Loucy (cell line): ENCODE measurements at regions not wholly inside any gene's neighbourhood (a gene's known extent, or its start where the extent isn't known, plus 50 kb on each side); places are given as distances from the start of the nearest gene placed in this dataset.

Experiments used
- H2AFZ ChIP-seq: fragments of 200-600 bp; sonication (generic); 2 replicates; pipeline ENCODE4 v1.6.0; 2016; ENCODE audit warnings: antibody characterized with exemption, mild to moderate bottlenecking, low read length, moderate library complexity
- H3F3A ChIP-seq: fragments of 200-600 bp; 2 replicates; pipeline ENCODE4 v1.6.0; 2016; ENCODE audit warnings: antibody characterized with exemption, low read depth, mild to moderate bottlenecking
- H3K27me3 ChIP-seq: fragments of 200-600 bp; sonication (generic); 2 replicates; pipeline ENCODE4 v1.6.1; 2014; ENCODE audit warnings: low read length, mild to moderate bottlenecking; ENCODE audit not compliant: insufficient read depth, poor library complexity, severe bottlenecking
- H3K36me3 ChIP-seq: fragments of 200-600 bp; sonication (generic); 2 replicates; pipeline ENCODE4 v1.6.1; 2016; ENCODE audit warnings: low read length; ENCODE audit not compliant: insufficient read depth
- H3K4me1 ChIP-seq: fragments of 200-600 bp; sonication (generic); 2 replicates; pipeline ENCODE4 v1.5.1; 2014; ENCODE audit warnings: low read length, mild to moderate bottlenecking; ENCODE audit not compliant: insufficient read depth, poor library complexity, severe bottlenecking
- H3K4me2 ChIP-seq: fragments of 200-600 bp; sonication (generic); 2 replicates; pipeline ENCODE4 v1.6.0; 2014; ENCODE audit warnings: antibody characterized with exemption, low read length, low read depth, mild to moderate bottlenecking; ENCODE audit not compliant: poor library complexity, severe bottlenecking
- H3K4me3 ChIP-seq: fragments of 200-600 bp; sonication (generic); 2 replicates; pipeline ENCODE4 v1.5.1; 2014; ENCODE audit warnings: low read length, mild to moderate bottlenecking, mixed read lengths; ENCODE audit not compliant: poor library complexity, severe bottlenecking
- H3K79me2 ChIP-seq: fragments of 200-600 bp; sonication (generic); 2 replicates; pipeline ENCODE4 v1.6.1; 2014; ENCODE audit warnings: low read length; ENCODE audit not compliant: insufficient read depth
- H3K9ac ChIP-seq: fragments of 200-600 bp; sonication (generic); 2 replicates; pipeline ENCODE4 v1.6.0; 2014; ENCODE audit warnings: mild to moderate bottlenecking, low read depth, low read length, moderate library complexity; ENCODE audit not compliant: poor library complexity, severe bottlenecking
- H3K9me2 ChIP-seq: fragments of 200-600 bp; sonication (generic); replicated peaks from 2 replicates; pipeline ENCODE4 v1.6.1; 2016; ENCODE audit warnings: low read depth, low read length, mixed read lengths
- H3K9me3 ChIP-seq: fragments of 200-600 bp; sonication (generic); 2 replicates; pipeline ENCODE4 v1.6.1; 2014; ENCODE audit warnings: mild to moderate bottlenecking, antibody characterized with exemption, low read length, low read depth; ENCODE audit not compliant: insufficient read depth
- H4K20me1 ChIP-seq: fragments of 200-600 bp; sonication (generic); 2 replicates; pipeline ENCODE4 v1.6.0; 2014; ENCODE audit warnings: antibody characterized with exemption, low read length, mild to moderate bottlenecking; ENCODE audit not compliant: insufficient read depth, poor library complexity, severe bottlenecking
- EZH2phosphoT487 ChIP-seq: fragments of 200-600 bp; IDR thresholded peaks from 2 replicates; pipeline ENCODE4 v1.6.1; 2018; ENCODE audit warnings: antibody characterized with exemption, mild to moderate bottlenecking, moderate library complexity, borderline replicate concordance
- TF ChIP-seq, protein P1 (sequence below): fragments of 200-600 bp; sonication (generic); conservative IDR thresholded peaks from 2 replicates; pipeline ENCODE4 v1.5.1; 2014; ENCODE audit warnings: mild to moderate bottlenecking, antibody characterized with exemption, low read length

DNA sequence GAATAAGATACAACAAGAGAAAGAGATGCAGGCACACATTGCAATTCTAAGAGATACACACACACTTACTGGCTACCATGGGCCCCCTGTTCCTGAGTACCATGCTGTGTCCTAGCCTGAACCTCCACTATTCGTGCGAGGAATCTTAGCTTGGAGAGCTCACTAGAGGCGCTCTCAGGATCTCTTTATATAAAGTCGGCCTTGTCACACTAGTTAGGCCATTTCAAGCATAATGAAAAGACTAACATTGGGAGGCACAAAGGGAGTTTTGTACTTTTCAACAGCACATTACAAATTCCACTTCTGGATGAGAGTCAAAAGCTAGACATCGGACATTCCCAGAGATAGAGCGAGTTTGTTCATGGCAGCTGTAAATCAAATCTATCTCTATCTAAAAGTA lies 365.2 kb downstream of the DSEL start:
- Histone ChIP-seq H3F3A (no peaks in the 10 kb centered on the region), H3K9ac (no peak overlapping the region), H3K4me1 (no peaks in the 10 kb centered on the region), H3K9me2 (no peaks in the 10 kb centered on the region), H3K27me3 (no peaks in the 10 kb centered on the region), H3K9me3 (no peaks in the 10 kb centered on the region), H3K4me3 (no peak overlapping the region), H3K4me2 (no peak overlapping the region), H2AFZ (no peak overlapping the region), H4K20me1 (no peaks in the 10 kb centered on the region), H3K36me3 (no peaks in the 10 kb centered on the region), H3K79me2 (no peaks in the 10 kb centered on the region)
- TF ChIP-seq EZH2phosphoT487 = no peak
- TF ChIP-seq, protein P1, sequence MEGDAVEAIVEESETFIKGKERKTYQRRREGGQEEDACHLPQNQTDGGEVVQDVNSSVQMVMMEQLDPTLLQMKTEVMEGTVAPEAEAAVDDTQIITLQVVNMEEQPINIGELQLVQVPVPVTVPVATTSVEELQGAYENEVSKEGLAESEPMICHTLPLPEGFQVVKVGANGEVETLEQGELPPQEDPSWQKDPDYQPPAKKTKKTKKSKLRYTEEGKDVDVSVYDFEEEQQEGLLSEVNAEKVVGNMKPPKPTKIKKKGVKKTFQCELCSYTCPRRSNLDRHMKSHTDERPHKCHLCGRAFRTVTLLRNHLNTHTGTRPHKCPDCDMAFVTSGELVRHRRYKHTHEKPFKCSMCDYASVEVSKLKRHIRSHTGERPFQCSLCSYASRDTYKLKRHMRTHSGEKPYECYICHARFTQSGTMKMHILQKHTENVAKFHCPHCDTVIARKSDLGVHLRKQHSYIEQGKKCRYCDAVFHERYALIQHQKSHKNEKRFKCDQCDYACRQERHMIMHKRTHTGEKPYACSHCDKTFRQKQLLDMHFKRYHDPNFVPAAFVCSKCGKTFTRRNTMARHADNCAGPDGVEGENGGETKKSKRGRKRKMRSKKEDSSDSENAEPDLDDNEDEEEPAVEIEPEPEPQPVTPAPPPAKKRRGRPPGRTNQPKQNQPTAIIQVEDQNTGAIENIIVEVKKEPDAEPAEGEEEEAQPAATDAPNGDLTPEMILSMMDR = no peak

DNA sequence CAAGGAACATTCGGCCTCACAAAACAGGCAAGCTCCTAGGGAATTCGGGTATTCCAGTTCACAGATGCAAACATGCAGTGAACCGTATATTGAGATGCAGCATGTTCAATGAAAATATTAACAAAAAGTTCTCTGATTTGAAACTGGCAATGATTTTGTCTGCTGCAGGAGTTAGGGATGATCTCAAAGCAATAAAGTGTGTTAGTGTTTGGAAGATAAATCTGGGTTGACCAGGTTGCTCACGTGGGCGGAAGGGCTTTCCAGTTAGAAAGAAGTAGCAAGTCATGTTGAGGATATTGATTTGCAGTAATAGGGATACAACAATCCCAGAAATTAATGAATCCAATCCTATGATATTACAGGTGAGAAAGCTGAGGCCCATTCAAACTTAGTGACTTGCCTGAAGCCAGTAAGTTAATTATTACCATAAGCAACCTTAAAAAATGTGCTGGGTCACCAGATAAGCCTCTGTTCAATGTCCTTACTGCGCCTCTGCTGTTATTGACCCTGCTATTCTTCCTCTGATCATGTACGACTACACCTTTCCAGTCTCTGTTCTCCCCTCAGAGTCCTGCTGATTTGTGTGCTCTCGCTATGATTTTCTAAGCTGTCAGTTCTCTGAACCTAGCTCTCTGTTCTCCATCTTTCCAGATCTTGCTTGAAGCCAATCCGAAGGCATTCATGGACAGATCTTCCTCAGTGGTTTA lies 370.8 kb downstream of the DSEL start:
- no peaks in the 10 kb centered on the region for H3K36me3 ChIP-seq
- no peaks in the 10 kb centered on the region for H3K27me3 ChIP-seq
- H4K20me1 ChIP-seq = no peaks in the 10 kb centered on the region
- no peaks in the 10 kb centered on the region for H3F3A ChIP-seq
- H3K9me2 ChIP-seq = no peaks in the 10 kb centered on the region
- H3K9me3 ChIP-seq = no peaks in the 10 kb centered on the region
- no peak overlapping the region for H3K4me3 ChIP-seq
- H2AFZ ChIP-seq = no peak overlapping the region
- H3K9ac ChIP-seq = no peak overlapping the region
- H3K4me2 ChIP-seq = no peak overlapping the region
- TF ChIP-seq, protein P1 = no peak
- no peak for TF ChIP-seq EZH2phosphoT487
- no peaks in the 10 kb centered on the region for H3K79me2 ChIP-seq
- H3K4me1 ChIP-seq = no peaks in the 10 kb centered on the region

- no peak overlapping the region for H3K4me2 ChIP-seq
- no peaks in the 10 kb centered on the region for H3K9me2 ChIP-seq
- H3K9ac ChIP-seq = no peak overlapping the region
- H3K4me3 ChIP-seq = no peak overlapping the region
- H3K27me3 ChIP-seq = no peaks in the 10 kb centered on the region
- TF ChIP-seq EZH2phosphoT487 = no peak
- TF ChIP-seq, protein P1 = no peak
- no peaks in the 10 kb centered on the region for H3K9me3 ChIP-seq
- no peak overlapping the region for H2AFZ ChIP-seq
- no peaks in the 10 kb centered on the region for H4K20me1 ChIP-seq
- H3K36me3 ChIP-seq = no peaks in the 10 kb centered on the region
- no peaks in the 10 kb centered on the region for H3K79me2 ChIP-seq
- no peaks in the 10 kb centered on the region for H3K4me1 ChIP-seq
- H3F3A ChIP-seq = no peaks in the 10 kb centered on the region
These were observed 372.2 kb downstream of the DSEL start for GRCh38 chr18:67144329-67144728.
